IPS-NIHi7 (cell line): ENCODE measurements at regions not wholly inside any gene's neighbourhood (a gene's known extent, or its start where the extent isn't known, plus 50 kb on each side); places are given as distances from the start of the nearest gene placed in this dataset.
"Not testable (repeated sequence)": the region's sequence is repeated elsewhere in the genome, so short reads cannot be mapped to it uniquely, and the experiment has no call there.

Experiments used
- DNase-seq: peaks from one replicate; pipeline ENCODE4 v3.0.0; 2012; ENCODE audit warnings: mixed read lengths; ENCODE audit errors: extremely low spot score

DNA sequence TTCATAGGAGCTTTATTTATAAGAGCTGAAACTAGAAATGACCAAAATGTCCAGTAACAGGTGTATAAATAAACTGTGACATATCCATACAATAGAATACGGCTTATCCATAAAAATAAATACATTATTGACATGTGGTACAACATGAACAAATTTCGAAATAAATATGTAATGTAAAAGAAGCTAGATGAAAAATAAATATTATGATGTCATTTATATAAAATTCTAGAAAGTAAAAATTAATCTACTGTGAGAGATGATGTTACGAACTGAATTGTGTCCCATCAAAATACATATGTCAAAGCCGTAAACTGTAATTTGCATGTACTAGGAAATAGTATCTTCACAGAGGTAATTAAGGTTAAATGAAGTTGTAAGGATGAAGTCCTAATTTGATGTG, 1104.9 kb downstream of the NSUN3 start:
- no peak for DNase-seq

- no peak for DNase-seq
Measured at GRCh38 chr3:95168526-95168925, 1105.7 kb downstream of the NSUN3 start.

DNA sequence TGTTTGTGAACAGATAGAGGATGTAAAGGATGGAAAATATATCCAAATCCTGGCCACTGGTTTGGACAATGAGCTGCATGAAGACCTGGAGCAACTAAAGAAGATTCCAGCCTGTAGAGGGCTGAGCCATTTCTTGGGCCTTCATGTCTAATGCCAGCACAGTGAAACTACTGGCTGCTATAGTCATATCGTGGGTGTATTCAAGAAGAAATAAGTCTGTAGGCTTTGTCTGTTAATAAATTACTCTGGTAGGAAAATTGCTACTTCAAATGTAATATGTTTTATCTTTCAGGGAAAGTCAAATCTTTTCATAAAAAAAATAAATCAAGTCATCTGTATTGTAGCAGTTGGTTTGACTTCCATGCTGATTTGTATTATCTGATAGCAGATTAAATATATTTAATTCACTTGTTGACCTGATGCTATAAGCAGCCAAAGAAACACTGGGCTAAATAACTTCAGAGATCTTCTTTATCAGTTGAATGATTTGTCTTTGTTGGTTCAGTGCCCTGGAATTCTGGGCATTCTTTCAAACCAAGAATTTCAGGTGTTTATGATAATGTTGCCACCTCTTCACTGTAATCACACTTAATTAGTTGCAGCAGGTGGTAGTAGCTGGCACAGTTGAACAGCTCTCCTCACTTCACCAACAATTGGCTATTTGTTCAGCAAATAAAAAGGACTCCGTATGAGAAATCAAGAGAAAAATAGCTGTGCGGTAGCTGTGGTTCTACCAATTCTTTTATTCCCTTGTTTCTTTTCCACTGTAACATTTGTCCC, 1109.5 kb downstream of the NSUN3 start:
- no peak for DNase-seq

DNA sequence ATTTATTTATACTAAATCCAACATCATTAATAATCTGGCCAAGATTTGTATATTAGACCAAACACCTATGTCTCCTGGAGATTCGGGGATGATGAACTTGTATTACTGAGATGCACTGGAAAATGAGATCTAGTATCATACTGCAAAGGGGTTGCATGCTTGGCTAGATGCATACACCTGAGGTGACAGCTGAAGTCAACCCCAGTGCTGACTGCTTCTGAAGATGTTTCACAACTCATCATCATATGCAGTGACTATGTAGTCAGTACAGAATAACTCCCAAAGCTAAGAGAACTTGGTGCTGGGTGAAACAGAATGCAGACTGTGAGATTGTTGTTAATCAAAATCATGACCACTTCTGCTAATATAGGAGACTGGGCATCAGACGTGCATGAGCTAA, 1114.2 kb downstream of the NSUN3 start:
- DNase-seq: no peak

GRCh38 chr3:95184038-95184437, 1121.2 kb downstream of the NSUN3 start:
- DNase-seq: no peak

GRCh38 chr3:95189348-95189747, 1126.5 kb downstream of the NSUN3 start:
- no peak for DNase-seq

DNA sequence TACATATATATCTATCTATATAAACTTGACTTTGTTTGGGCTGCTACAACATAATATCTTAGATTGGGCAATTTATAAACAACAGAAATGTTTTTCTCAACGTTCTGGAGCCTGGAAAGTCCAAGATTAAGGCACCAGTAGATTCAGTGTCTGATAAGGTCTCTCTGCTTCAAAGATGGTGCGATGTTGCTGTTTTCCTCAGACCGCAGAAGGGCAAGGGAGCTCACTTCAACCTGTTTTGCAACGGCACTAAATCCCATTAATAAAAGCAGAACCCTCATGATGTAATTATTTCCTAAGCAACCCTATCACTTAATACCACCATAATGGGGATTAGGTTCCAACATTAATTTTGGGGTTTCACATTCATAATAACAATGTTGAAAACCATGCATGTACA, 1134.8 kb downstream of the NSUN3 start:
- DNase-seq: no peak

DNA sequence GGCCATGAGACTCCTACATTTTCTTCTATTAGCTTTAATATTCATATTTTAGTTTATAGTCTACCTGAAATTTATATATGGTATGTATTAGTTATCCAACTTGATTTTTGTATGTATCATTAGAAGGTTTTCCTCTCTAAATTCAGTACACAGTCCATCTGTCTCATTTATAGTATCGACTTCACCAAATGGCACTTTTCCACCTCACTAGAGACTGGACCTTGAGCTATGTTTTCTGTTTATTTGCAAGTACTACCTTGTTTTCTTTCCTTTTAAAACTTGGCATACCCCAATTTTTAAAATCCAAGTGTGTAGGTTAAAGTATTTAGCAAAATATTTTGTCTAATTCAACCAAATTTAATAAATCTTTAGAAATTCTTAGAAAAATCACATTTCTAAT, 1137.5 kb downstream of the NSUN3 start:
- DNase-seq: no peak

- no peak for DNase-seq
Measured at GRCh38 chr3:95210878-95211277, 1148.0 kb downstream of the NSUN3 start.

GRCh38 chr3:95212117-95212516, 1149.3 kb downstream of the NSUN3 start:
- DNase-seq: no peak

DNA sequence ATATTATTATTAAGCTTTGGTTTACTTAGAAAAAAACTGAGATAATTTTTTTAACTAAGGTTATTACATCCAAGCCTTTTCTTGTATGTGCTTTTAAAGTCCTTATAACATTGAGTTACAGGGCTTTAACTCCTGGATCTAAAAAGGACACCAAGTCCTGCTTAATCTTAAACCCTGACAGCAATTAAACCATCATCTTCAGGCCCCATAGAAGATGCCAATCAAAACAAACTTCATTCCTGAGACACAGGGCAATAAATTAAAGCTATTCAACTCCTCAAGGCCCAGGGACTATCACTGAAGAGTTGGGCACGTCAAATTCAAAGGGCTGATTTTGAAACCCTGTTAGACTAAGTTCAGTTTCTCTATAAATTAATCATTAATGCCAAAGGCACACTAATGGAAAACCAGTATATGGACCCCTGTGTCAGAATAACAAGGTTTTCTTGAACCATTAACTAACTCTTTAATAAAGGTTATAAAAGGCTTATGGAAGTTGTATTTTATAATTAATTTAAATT, 1152.6 kb downstream of the NSUN3 start:
- no peak for DNase-seq

GRCh38 chr3:95217661-95218060, 1154.8 kb downstream of the NSUN3 start:
- no peak for DNase-seq

- DNase-seq: no peak
Measured at GRCh38 chr3:95218484-95218883, 1155.6 kb downstream of the NSUN3 start.

DNA sequence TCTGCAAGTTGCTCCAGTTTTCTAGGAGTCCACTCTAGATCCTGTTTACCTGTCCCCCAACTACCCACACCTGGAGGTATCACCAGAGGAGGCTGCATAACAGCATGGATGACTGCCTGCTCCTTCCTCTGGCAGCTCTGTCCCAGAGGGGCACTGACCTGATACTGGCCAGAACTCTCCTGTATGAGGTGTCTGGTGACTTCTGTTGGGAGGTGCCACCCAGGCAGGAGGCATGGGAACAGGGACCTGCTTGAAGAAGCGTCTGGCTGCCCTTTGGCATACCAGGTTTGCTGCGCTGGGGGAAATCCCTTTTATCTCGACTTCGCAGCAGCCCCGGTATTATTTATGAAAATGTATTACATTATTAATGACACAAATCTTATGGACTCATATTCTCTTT, 1163.6 kb downstream of the NSUN3 start:
- DNase-seq: no peak

GRCh38 chr3:95227092-95227491, 1164.2 kb downstream of the NSUN3 start:
- DNase-seq: no peak

- no peak for DNase-seq
Measured at GRCh38 chr3:95228416-95228815, 1165.6 kb downstream of the NSUN3 start.

- no peak for DNase-seq
Measured at GRCh38 chr3:95235916-95236315, 1173.1 kb downstream of the NSUN3 start.

GRCh38 chr3:95237783-95238182, 1174.9 kb downstream of the NSUN3 start:
- DNase-seq: no peak

DNA sequence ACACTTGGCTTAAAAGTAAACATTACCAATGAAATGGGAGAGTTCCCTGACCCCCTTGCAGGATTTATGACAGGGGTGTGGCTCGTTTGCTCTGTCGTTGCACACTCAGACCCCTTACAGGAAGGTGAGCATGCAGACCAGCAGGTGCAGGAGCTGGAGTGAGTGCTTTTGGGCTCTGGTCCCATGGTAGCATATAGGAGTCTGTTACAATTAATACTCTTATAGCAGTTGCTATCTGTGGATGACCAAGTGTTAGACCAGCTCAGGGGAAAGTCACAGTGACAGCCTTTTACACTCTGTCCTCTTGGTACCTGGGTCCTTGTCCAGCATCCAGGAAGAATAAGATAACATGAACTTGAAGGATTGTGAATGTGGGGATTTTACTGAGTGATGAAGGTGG, 1177.5 kb downstream of the NSUN3 start:
- no peak for DNase-seq

DNA sequence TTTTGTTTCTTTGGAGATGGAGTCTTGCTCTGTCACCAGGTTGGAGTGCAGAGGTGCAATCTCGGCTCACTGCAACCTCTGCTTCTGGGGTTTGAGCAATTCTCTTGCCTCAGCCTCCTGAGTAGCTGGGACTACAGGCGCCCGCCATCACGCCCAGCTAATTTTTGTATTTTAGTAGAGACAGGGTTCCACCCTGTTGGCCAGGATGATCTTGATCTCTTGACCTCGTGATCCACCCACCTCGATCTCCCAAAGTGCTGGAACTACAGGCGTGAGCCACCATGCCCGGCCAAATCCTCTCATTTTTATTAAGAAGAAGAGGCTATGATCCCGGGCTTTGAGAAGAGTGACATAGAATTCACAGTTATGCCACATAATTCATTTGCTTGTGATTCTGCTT, 1178.4 kb downstream of the NSUN3 start:
- not testable (repeated sequence) for DNase-seq

GRCh38 chr3:95246413-95246812, 1183.6 kb downstream of the NSUN3 start:
- no peak for DNase-seq

DNA sequence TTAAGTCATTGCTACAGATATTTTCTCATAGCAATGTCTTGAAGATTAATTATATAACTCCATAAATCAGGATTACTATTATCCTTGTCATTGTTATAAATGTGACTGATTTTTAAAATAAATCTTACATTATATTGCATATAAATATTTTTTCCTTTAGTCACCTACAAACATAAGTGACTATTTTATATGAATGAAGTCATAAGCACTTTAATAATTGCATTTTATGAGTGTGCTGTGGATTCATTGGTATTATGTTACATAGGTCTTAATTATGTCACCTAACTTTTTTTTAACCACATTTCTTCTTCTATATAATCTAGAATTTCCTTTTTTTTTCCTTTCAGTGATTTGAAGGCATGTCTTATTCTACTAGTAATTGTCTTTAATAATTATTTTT, 1191.2 kb downstream of the NSUN3 start:
- no peak for DNase-seq

- no peak for DNase-seq
Measured at GRCh38 chr3:95254758-95255157, 1191.9 kb downstream of the NSUN3 start.

- DNase-seq: no peak
Measured at GRCh38 chr3:95265129-95265528, 1202.3 kb downstream of the NSUN3 start.
